ENCODE measurements at regions not wholly inside any gene's neighbourhood (a gene's known extent, or its start where the extent isn't known, plus 50 kb on each side); places are given as distances from the start of the nearest gene placed in this dataset.

DNA sequence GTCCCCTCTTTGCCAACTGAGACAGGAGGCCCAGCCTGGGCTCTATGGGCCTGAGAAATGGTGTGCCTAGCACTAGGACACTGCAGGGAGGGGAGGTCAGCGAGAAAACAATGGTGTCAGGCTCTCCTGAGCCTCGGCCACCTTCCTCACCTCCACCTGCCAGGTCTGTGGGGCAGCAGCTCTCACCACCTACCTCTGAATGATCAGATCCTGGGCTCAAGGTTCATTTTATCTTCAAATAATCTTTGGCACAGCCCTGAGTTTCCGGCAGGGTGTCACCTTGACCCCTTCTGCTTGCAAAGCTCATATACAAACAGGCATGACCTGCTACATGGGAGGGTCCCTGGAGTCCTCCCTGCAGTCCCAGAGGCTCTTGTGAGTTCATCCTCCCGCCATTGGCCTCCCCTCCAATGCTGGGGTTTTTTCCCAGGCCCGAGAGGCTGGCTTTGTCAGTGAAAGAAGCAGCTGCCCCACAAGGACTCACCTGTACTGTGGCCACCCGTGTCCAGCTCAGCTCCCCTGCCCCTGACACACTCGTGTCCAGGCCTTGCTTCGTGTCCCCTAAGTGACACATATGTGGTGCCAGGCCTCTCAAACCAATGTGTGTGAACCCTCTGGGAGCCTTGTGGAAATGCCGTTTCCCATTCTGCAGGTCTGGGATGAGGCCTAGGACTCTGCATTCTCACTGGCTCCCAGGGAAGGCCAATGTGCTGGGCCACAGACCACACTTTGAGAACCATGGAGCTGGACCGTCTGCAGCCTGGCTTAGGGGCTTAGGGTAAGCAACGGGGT is 176.8 kb upstream of the CIBAR2 start:
- peak; percentile 33 for DNase-seq (ENCODE audit: missing footprints)
- intact Hi-C loops (cut with DNase I), result no loop called here
- ATAC-seq, result no peak

DNA sequence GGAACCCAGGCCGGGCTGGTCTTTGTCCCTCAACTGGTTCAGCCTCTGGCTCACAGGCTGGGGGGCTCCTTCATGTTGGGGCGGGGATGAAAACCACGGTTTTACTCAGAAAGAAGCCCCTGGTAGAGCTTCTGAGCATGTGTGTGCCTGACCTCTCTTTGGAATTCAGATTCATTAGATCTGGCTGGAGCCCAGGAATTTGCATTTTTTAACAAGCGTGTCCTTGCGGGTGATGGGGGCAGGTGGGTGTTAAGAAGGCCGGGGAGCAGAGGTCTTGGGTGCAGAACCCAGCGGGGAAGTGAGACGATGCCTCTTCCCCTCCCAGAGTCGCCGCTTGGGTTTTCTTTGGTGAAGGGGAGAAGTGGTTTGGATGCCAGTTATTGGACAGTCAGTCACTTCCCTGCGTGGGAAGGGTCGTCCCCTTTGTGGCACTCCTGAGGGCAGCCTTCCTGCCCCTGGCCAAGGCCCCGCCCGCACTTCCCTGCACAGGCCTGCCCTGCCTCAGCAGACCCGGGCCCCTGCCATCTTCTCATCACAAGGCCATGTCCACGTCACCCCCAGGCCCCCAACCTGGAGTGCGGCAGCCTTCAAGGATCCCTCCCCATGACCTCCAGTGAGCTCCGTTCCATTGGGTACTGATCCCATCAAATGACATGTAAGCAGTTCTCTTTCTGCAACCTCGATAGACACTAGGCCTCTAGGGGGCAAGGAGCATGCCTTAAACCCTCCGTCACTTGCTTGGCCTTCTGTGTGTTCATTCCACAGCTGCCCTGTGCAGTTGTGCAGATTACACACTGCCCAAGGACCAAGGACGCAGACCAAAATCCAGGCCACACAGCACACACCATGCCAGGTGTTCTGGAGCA is 177.7 kb upstream of the CIBAR2 start:
- intact Hi-C loops (cut with DNase I), result no loop called here
- no peak for ATAC-seq
- no peak for DNase-seq (ENCODE audit: missing footprints)

DNA sequence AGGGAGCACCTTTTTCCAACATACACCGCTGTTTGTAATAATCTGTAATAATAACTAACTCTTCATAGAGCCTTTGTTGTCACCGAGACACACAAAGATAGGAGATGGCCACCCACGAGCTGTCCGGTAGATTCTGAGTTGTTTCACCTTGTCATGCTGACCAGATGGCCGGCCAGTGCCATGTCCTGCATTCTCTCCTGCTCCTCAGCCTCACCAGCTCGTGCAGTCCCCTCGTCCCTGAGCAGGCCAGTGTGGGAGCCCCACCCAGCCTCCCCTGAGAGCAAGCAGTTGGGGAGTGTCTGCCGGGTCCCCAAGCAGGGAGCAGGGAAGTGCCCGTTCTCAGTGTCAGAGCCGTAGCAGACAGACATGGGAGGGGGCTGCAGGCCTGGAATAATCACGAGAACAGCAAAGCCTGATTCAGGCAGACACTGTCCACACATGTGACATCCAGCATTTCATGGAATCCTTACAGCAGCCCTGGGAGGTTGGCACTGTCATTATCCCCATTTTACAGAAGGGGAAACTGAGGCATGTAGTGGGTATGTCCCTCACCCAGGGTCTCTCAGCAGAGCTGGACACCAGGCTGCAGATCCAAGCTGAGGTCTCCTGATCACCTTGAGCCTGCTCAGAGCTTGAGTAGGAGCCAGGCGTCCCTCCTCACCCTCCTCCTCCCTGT is 178.5 kb upstream of the CIBAR2 start:
- ATAC-seq (no peak), DNase-seq (ENCODE audit: missing footprints) (peak; percentile 49)
- intact Hi-C loops (cut with DNase I), result no loop called here

DNA sequence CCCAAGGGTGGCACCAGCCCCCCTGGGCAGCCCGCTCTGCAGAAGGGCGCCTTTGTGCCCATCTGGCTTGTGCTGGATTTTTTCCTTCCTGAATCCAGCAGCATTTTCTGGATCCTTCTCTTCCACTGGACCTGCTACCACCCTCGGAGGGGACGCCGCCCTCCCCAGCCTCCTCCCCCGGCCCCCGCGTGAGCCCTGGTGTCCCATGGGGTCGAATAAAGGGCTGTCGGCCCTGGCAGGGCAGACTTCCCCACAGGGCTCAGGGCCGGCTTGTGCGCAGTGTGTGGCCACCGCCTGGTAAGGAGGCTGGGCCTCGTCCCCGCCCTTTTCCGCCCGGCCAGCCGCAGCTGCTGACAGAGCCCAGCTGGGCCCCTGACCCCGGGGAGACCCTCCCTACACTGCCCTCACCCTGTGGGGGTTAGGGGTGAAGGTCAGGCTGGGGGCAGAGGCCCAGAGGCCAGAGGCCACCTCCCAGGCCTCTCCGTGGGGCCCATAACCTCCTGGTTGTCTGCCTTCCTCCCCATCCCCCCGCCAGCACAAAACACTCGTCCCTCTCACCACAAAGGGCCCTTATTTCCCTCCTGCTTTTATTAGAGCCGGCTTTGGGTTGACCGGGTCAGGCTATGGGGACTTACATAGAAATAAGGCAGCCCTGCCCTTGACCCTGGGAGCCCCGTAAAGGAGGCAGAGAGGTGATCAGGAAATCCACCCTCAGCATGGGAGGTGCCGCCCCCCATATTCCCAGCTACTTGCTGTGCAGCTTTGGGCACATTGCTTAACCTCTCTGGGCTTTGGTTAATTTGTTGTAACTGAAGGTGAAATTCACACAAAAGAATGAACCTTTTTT is 179.3 kb upstream of the CIBAR2 start:
- peak; percentile 63 for ATAC-seq
- DNase-seq (ENCODE audit: missing footprints), result peak; percentile 82

DNA sequence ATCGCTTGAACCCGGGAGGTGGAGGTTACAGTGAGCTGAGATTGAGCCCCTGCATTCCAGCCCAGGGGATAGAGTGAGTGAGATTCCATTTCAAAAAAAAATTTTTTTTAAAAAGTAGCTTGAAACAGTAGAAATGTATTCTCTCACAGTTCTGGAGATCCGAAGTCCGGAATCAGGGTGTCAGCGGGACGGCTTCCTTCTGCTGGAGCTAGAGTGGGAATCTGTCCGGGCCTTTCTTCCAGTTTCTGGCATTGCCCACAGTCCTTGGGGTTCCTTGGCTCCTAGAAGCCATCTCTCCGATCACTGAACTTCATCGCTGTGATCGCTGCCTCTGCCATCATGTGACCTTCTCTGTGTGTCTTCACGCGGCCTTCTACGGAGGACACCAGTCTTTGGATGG is 181.2 kb upstream of the CIBAR2 start:
- intact Hi-C loops (cut with DNase I), result no loop called here

More for the DNA sequence above, 179.3 kb upstream of the CIBAR2 start:
- intact Hi-C loops (cut with DNase I), result no loop called here

DNA sequence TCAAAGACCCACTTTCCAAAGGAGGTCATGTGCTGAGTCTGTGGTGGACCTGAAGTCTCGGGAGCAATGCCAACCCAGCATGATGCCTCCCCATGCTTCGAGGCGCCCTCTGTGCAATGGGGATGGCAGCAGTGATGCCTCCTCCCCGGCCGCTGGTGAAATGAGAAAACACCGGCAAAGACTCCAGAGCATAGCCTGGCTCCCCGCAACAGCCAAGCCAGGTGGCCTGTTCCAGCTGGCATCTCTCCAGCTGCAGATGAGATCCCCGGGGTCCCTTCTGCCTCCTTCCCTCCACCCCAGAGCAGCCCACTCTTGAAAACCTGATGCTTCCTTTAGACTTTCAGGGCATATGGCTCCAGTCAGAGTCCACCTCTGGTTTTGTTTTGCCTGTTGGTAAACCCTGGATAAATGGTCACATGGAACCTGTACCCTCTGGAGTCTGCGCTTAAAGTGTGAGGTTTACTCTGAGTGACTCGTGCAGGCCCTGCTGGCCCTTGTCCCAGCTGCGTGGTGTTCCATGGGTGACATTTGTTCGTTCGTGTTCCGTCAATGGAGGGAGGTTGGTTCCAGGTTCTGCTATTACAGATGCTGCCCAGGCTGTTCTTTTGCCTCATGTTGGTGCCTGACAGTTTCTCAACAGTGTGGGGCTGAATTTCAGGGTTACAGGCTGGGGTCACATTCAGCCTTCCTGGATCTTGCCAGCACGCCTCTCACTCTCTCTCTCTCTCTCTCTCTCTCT is 181.8 kb upstream of the CIBAR2 start:
- ATAC-seq (no peak), DNase-seq (ENCODE audit: missing footprints) (no peak)
- intact Hi-C loops (cut with DNase I), result no loop called here

More for the DNA sequence above, 181.2 kb upstream of the CIBAR2 start:
- DNase-seq (ENCODE audit: missing footprints) (no peak), ATAC-seq (no peak)

DNA sequence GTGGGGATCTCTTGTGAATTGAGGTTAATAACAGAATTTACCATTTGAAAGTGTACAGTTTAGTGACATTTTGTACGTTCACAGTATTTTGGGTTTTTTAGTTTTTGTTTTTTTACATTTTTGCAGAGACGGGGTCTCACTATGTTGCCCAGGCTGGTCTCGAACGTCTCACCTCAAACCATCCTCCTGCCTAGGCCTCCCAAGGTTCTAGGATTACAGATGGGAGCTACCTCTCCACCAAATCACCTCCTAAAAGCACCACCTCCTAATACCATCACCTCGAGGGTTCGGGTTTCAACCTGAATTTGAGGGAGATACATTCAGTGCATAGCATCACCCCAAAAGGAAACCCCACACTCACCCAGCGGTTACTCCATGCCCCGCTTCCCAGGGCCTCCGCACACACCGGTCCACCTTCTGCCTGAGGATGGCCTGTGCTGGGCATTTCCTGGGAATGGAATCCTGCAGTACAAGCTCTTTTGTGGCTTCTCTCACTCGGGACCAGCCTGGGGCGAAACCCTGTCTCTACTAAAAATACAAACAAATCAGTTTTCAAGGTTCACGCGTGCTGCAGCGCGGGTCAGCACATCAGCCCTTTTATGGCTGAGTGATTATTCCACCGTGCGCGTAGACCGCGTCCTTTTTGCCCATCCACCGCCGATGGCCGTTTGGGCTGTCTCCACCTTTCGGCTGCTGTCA is 182.7 kb upstream of the CIBAR2 start:
- DNase-seq (ENCODE audit: missing footprints) (no peak), ATAC-seq (no peak)
- intact Hi-C loops (cut with DNase I), result no loop called here

DNA sequence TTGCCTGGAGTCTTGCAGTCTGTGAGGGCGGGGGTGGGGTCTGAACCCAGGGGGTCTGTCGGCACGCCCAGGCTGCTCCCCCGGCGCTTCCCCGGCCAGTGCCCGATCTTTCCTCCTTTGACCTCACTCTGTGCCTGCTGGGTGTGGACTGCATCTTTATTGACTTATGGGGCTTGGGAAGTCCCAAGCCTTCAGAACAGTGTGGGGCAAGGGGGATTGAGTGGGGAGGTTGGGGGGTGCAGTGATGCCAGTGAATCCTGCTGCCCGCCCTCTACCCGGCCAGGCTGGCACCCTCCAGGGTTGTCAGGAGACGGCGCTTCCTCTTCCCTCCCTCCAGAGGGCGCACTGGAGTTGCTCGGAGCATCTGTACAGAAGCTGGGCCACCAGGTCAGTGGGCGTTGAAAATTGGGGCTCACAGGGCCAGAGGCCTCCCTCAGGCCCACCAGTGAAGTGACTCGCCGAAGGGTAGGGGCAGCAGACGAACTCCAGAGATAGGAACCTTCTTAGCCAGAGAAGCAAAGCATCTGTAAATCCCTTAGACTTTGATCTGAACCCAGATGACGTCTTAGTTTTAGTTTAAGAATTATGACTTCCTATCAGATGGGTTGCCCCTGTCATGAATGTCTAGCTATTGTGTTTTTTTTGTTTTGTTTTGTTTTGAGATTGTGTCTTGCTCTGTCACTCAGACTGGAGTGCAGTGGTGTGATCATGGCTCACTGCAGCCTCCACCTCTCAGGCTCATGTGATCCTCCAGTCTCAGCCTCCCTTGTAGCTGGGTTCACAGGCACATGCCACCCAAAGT is 184.8 kb upstream of the CIBAR2 start:
- DNase-seq (ENCODE audit: missing footprints) (peak; percentile 77), ATAC-seq (peak; percentile 38)
- intact Hi-C loops (cut with DNase I), result no loop called here

DNA sequence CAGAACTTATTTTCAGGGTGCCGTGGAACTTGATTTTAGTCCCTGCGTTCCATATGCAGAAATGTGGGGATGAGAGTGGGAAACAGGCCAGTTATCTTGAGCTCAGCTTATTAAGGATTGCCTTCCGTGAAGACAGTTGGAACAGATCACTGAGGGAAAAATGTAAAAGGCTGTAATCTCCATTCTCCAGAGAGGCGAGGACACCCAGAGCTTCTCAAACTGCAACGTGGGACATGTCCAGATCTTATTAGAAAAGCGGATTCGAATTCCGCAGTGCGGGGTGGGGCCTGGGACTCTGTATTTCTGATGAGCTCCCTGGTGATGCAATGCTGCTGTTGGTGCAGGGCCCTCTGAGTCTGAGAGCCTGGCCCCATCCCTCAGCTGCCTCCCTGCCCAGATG is 185.6 kb upstream of the CIBAR2 start:
- intact Hi-C loops (cut with DNase I), result no loop called here
- DNase-seq (ENCODE audit: missing footprints) (no peak), ATAC-seq (no peak)

DNA sequence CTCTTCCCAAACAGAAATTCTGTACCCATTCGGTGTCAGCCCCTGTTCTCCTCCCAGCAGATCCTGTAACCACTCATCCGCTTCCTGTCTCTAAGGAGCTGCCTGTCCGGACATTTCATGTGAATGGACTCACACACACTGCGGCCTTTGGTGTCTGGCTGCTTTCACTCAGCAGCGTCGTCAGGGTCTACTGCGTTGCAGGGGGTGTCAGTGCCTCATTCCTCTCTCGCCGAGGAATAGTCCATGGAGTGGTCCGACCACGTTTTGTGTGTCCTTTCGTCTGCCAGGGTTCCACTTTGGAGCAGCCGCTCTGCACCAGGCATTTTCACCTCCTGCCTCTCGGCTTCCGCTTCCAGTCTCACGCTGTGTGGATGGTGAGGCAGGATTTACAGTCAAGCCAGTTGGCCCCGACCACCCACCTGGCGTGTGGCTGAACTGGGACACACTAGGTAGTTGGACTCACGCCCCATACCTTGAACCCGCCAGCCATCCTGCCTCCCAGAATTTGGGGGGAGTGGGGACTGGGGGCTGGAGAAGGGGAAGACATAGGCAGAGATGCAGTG is 188.2 kb upstream of the CIBAR2 start:
- DNase-seq (ENCODE audit: missing footprints) (peak; percentile 32), ATAC-seq (no peak)
- intact Hi-C loops (cut with DNase I), result no loop called here

DNA sequence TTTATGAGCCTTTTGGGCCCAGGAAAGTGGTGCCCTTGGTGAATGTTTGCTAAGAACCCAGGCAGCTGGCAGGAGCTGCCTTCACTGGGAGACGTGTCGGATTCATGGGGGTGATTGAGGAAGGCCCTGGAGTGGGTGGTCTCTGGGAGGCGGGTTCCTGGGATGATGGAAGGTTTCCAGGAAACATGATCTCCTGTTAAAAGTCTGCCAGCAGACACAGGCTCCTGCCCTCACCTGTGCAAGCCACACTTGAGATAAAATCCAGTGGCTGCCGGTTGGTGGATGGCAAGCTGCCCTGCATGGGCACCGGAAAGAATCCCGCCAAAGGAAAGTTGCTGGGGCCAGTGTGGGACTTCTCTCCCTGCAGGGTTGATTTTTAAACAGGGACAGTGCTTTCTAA is 189.0 kb upstream of the CIBAR2 start:
- DNase-seq (ENCODE audit: missing footprints) (no peak), ATAC-seq (no peak)
- intact Hi-C loops (cut with DNase I), result no loop called here

DNA sequence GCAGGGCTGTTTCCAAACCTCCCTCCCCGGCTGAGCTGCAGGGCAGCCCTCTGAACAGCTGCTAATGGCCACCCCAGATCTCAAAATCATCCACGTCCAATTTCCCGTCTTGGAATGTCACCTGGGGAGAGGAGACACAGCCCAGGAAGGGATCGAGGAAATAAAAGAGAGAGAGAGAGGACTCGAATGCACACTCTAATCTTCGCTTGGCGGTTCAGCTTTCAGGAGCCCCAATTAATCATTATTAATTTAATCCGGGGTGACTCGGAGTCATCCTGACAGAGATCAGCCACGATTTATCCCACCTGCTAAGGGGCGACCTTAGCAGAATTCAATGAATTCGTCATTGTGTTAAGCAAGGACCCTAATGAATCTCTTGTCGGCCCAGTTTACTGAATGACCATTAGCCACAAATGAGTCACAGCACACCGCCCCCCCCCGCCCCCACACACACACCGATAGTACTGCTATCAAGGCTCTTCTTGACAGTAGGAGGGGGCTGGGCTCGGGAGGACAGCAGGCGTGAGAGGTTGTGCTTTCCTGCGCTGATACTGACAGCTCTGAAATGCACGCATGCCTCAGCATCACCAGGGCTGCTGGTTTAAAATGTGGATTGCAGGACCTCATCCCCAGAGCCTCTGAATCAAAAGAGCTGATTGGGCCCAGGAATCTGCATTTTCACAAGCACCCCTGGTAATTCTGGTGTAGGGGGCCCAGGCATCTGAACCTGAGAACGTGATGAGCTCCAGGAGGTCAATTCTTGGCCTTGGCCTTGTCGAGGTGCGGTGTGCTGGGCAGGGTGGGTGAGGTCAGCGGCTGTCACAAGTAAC is 190.0 kb upstream of the CIBAR2 start:
- intact Hi-C loops (cut with DNase I), result no loop called here
- DNase-seq (ENCODE audit: missing footprints) (no peak), ATAC-seq (no peak)

DNA sequence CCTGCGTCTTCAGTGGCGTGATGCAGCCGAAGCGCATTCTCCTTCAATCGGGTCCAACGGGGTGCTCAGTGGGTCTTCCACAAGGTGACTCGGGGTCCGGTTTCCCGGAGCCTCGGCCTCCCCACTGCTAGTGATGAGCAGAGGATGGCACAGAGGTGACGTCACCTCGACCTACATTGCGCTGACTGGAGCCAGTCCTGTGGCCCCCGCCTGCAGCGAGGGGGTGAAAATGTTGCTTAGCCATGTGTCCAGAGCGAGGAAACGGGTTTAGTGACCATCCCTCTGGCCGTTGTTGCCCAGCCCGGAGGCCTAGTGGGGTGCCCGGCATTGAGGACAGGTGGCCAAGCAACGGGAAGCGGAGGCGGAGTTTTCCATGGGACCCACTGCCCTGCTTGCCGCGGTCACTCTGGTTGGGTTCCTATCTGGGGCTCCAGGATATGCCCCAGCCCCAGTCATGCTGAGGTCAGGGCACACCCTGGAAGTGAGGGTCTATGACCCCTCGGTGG is 190.6 kb upstream of the CIBAR2 start:
- intact Hi-C loops (cut with DNase I), result no loop called here
- ATAC-seq, result no peak
- DNase-seq (ENCODE audit: missing footprints), result no peak

DNA sequence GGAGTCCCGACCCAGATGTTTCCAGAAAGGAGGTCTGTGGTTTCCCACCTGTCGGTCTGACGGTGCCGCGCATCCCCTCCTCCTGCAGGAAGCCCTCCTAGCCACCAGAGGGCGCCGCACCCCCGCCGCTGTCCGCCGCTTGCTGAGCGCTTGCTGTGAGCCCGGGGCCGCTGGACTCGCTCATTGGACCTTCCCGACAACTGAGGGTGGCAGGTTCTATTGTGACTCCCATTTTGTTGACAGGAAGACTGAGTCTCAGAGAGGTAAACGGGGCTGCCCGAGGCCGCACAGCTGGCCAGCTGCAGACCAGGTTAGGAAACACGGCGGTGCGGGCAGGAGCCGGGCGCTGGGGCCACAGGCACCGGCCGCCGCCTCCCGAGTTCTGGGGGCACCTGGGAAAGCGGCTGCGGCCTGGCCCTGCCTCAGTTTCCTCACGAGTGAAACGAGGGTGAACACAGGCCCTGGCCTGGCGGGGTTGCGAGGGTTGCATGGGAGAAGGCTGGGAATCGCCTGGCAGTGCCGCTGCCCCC is 191.1 kb upstream of the CIBAR2 start:
- DNase-seq (ENCODE audit: missing footprints) (peak; percentile 85), ATAC-seq (no peak)
- intact Hi-C loops (cut with DNase I), result no loop called here

DNA sequence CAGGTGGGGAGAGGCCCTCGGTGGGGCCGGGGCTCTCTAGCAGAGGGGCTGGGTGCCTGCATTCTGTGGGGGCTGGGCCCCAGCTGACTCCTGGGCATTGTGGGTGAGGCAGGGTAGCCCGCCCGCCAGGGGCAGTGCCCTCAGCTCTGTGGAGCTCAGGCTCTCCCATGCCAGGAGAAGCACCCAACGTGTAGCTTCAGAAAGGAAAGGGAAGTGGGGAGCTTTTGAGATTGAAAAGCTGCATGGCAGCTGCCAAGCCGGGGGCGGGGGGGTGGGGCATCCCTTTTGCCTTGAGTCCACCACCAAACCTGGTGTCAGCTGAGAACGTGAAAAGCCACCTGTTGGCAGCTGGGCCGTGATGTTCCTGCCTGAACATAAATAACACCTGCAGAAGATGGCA is 192.1 kb upstream of the CIBAR2 start:
- no peak for ATAC-seq
- intact Hi-C loops (cut with DNase I), result no loop called here
- no peak for DNase-seq (ENCODE audit: missing footprints)

Measured in Right ventricle myocardium inferior (tissue), 1 donor.